GM12878 (cell line): ENCODE measurements at regions not wholly inside any gene's neighbourhood (a gene's known extent, or its start where the extent isn't known, plus 50 kb on each side); places are given as distances from the start of the nearest gene placed in this dataset.

Experiments used
- ATAC-seq: fragments of 200-7000 bp; cut with Tn5 transposase; 3 replicates; pipeline ENCODE4 v1.9.1; 2020; ENCODE audit warnings: mild to moderate bottlenecking, moderate library complexity
- BruUV-seq: library from RNA; stranded (reverse); fragments of 400-500 nt; replicated peaks from 2 replicates; lab custom pipeline; 2021; lab: Mats Ljungman, UMichigan
- CTCF ChIA-PET: fragments of 300-600 bp; sonication (Branson Sonifier 250); formaldehyde crosslinking; extraction: SDS; loops from one replicate; lab custom pipeline; 2021; ENCODE audit warnings: inconsistent platforms; lab: Yijun Ruan, JAX
- POLR2A ChIA-PET: fragments of 350-600 bp; formaldehyde crosslinking; extraction: SDS; loops from one replicate; lab custom pipeline; 2021; ENCODE audit warnings: inconsistent platforms; lab: Charles Lee
- RAD21 ChIA-PET: fragments of 300-600 bp; sonication (Branson Sonifier 250); formaldehyde crosslinking; loops from one replicate; lab custom pipeline; 2023; ENCODE audit warnings: antibody characterized with exemption; ENCODE audit not compliant: unreplicated experiment; lab: Charles Lee
- SMC1A ChIA-PET: fragments of 300-600 bp; sonication (Branson Sonifier 250); formaldehyde crosslinking; loops from one replicate; lab custom pipeline; 2023; ENCODE audit not compliant: unreplicated experiment, uncharacterized antibody; lab: Charles Lee
- DNase-seq: peaks from one replicate; pipeline ENCODE4 v3.0.0-alpha.2; 2011; ENCODE audit warnings: low read depth, low spot score
- FAIRE-seq: peaks from 3 replicates; lab custom pipeline; 2011; peaks lifted over from hg19 to GRCh38; lab: Jason Lieb, UNC
- H2AFZ ChIP-seq: 2 replicates; pipeline ENCODE4 v1.6.0; 2011; ENCODE audit warnings: low read depth, low read length, control low read depth; ENCODE audit not compliant: control insufficient read depth
- H3K27ac ChIP-seq: 2 replicates; pipeline ENCODE4 v1.5.1; 2011; ENCODE audit warnings: control low read depth; ENCODE audit not compliant: control insufficient read depth, insufficient read depth
- H3K27me3 ChIP-seq, 2 experiments: replicated peaks in 1 of 2; 2 replicates each; pipeline versions ENCODE4 v1.6.0 to v1.6.1; 2011; ENCODE audit warnings: low read length in 1 of 2; ENCODE audit not compliant: control insufficient read depth in 2 of 2, insufficient read depth in 2 of 2
- H3K36me3 ChIP-seq, 2 experiments: 2 replicates each; pipeline ENCODE4 v1.5.1; 2011; ENCODE audit warnings: low read length in 1 of 2; ENCODE audit not compliant: control insufficient read depth in 2 of 2, insufficient read depth in 2 of 2
- H3K4me1 ChIP-seq: 2 replicates; pipeline ENCODE4 v1.6.1; 2011; ENCODE audit warnings: mild to moderate bottlenecking, low read length, moderate library complexity, mixed read lengths; ENCODE audit not compliant: control insufficient read depth, insufficient read depth
- H3K4me2 ChIP-seq: 2 replicates; pipeline ENCODE4 v1.6.0; 2011; ENCODE audit warnings: control low read depth; ENCODE audit not compliant: control insufficient read depth, insufficient read depth
- H3K4me3 ChIP-seq: fragments of 200-600 bp; sonication (generic); 2 replicates; pipeline ENCODE4 v1.5.1; 2016
- H3K79me2 ChIP-seq: 2 replicates; pipeline ENCODE4 v1.6.0; 2011; ENCODE audit warnings: low read length; ENCODE audit not compliant: control insufficient read depth, insufficient read depth
- H3K9ac ChIP-seq: 2 replicates; pipeline ENCODE4 v1.8.0; 2011; ENCODE audit warnings: low read length, control low read depth, mixed read lengths; ENCODE audit not compliant: control insufficient read depth, insufficient read depth
- H3K9me3 ChIP-seq: replicated peaks from 3 replicates; pipeline ENCODE4 v1.5.1; 2011; ENCODE audit warnings: mild to moderate bottlenecking, low read length; ENCODE audit not compliant: control insufficient read depth, insufficient read depth
- H4K20me1 ChIP-seq: 2 replicates; pipeline ENCODE4 v1.6.0; 2011; ENCODE audit not compliant: control insufficient read depth, insufficient read depth
- BRCA1 ChIP-seq: IDR thresholded peaks from 2 replicates; pipeline ENCODE4 v1.6.1; 2011; ENCODE audit warnings: low read depth, low read length, improper control_type of control experiment
- CBFB ChIP-seq: IDR thresholded peaks from 2 replicates; pipeline ENCODE4 v1.6.1; 2016; ENCODE audit warnings: antibody characterized with exemption, low read depth
- CHD1 ChIP-seq: IDR thresholded peaks from 2 replicates; pipeline ENCODE4 v1.6.1; 2012; ENCODE audit warnings: low read depth, low read length, improper control_type of control experiment
- IKZF1 ChIP-seq: fragments of 450-650 bp; conservative IDR thresholded peaks from 2 replicates; pipeline ENCODE4 v1.6.1; 2017; ENCODE audit warnings: antibody characterized with exemption, mild to moderate bottlenecking
- JUNB ChIP-seq: IDR thresholded peaks from 2 replicates; pipeline ENCODE4 v1.6.1; 2016; ENCODE audit warnings: antibody characterized with exemption, mild to moderate bottlenecking
- JUND ChIP-seq: IDR thresholded peaks from 2 replicates; pipeline ENCODE4 v1.6.1; 2012; ENCODE audit warnings: low read depth, mild to moderate bottlenecking, low read length, improper control_type of control experiment, moderate library complexity
- SMAD5 ChIP-seq: IDR thresholded peaks from 2 replicates; pipeline ENCODE4 v1.6.1; 2016; ENCODE audit warnings: antibody characterized with exemption, low read depth
- SREBF2 ChIP-seq: IDR thresholded peaks from 2 replicates; pipeline ENCODE4 v1.6.1; 2012; ENCODE audit warnings: mild to moderate bottlenecking, low read length
- TBL1XR1 ChIP-seq: IDR thresholded peaks from 2 replicates; pipeline ENCODE4 v1.6.1; 2012; ENCODE audit warnings: low read depth, low read length, improper control_type of control experiment
- ZNF217 ChIP-seq: fragments of 450-650 bp; IDR thresholded peaks from 2 replicates; pipeline ENCODE4 v1.6.1; 2017; ENCODE audit warnings: antibody characterized with exemption, mild to moderate bottlenecking
- ZSCAN29 ChIP-seq: fragments of 450-650 bp; IDR thresholded peaks from 2 replicates; pipeline ENCODE4 v1.6.1; 2017; ENCODE audit warnings: mild to moderate bottlenecking, moderate library complexity
- WGBS: methylation state at CpG from one replicate; pipeline ENCODE4 v1.1.6; 2016; ENCODE audit warnings: low lambda C conversion rate; ENCODE audit not compliant: insufficient replicate concordance, insufficient coverage; ENCODE audit errors: missing lambda C conversion rate; 5-methylcytosine and 5-hydroxymethylcytosine counted together
- in situ Hi-C: fragments of 300-500 bp; cut with MboI; formaldehyde crosslinking; loops from 9 replicates; pipeline ENCODE4 v1.14.3; 2018; ENCODE audit warnings: mixed read lengths
- intact Hi-C: fragments of 100-400 bp; cut with micrococcal nuclease; formaldehyde crosslinking; loops from one replicate; pipeline ENCODE4 v1.14.2; 2022; ENCODE audit not compliant: unreplicated experiment
- TF ChIP-seq, protein P1 (sequence below): IDR thresholded peaks from 2 replicates; pipeline ENCODE4 v1.6.1; 2011; ENCODE audit warnings: borderline replicate concordance, low read depth, mild to moderate bottlenecking, moderate library complexity, low read length; ENCODE audit not compliant: insufficient read depth, poor library complexity, severe bottlenecking
- TF ChIP-seq, protein P2 (sequence below): IDR thresholded peaks from 2 replicates; pipeline ENCODE4 v1.6.1; 2012; ENCODE audit warnings: improper control_type of control experiment, low read depth, low read length; ENCODE audit not compliant: insufficient replicate concordance

DNA sequence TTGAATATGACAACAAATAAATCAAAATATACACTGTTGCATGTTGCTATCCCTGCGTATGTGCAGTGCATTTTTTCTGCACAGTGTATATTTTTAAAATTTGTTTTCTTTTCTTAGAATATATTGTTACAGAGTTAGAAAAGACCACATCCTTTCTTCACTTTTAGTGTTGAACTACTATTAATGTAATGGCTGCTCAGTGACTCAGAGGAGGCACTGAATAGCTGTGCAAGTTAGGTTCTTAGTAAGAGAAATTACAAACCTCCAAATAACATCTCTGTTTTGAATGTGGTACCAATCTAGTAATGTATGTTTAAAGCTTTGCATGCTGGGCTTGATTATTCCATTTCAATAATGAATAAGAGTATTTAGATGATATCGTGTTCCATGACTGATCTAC lies 208.9 kb upstream of the PRR16 start:
- Histone ChIP-seq H3K9ac (no peak overlapping the region), H3K27ac (no peak overlapping the region), H3K79me2 (no peaks in the 10 kb centered on the region), H3K4me2 (no peak overlapping the region), H3K4me3 (no peak overlapping the region), H2AFZ (no peak overlapping the region), H3K9me3 (no peaks in the 10 kb centered on the region), H3K4me1 (no peaks in the 10 kb centered on the region), H3K36me3 (no peaks in the 10 kb centered on the region), H4K20me1 (no peaks in the 10 kb centered on the region), H3K27me3 (no peaks in the 10 kb centered on the region)
- CTCF ChIA-PET = no interaction called here
- SMC1A ChIA-PET = no interaction called here
- DNase-seq = no peak
- ATAC-seq = no peak
- TF ChIP-seq TBL1XR1 (no peak), BRCA1 (no peak)
- RAD21 ChIA-PET = no interaction called here
- BruUV-seq = no TSS peak
- POLR2A ChIA-PET = no interaction called here
- FAIRE-seq = no peak
- in situ Hi-C loops (no loop called here), intact Hi-C loops (no loop called here)
- WGBS = 0% methylated on average over 2 of the region's 2 CpGs

DNA sequence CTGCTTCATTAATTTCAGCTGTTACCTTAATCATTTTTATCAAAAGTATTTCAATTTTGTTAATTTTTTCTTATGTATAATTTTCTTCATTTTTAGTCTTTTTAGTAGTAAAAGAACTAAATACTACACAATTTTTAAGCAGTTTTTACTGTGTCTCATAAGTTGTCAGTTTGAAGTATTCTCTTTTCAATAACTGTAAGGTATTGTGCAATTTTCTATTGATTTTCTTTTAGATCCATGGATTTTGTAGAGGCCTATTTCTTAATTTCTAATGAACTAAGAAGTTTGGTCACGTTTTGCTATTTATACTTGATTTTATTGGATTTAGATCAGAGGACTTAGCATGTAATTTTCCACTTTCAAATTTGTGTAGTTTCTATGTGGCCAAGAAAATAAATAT lies 207.7 kb upstream of the PRR16 start:
- FAIRE-seq (no peak), DNase-seq (no peak)
- SMC1A ChIA-PET = no interaction called here
- no peaks in the 10 kb centered on the region for H3K27me3 ChIP-seq
- POLR2A ChIA-PET = no interaction called here
- WGBS = 0% methylated on average over 1 of the region's 1 CpG
- no peak overlapping the region for H2AFZ ChIP-seq
- H3K36me3 ChIP-seq = no peaks in the 10 kb centered on the region
- H3K27ac ChIP-seq = no peak overlapping the region
- TF ChIP-seq IKZF1 (no peak), SREBF2 (no peak), CHD1 (no peak), CBFB (no peak), ZSCAN29 (no peak), ZNF217 (no peak), JUND (no peak), SMAD5 (no peak), JUNB (no peak)
- TF ChIP-seq, protein P1, sequence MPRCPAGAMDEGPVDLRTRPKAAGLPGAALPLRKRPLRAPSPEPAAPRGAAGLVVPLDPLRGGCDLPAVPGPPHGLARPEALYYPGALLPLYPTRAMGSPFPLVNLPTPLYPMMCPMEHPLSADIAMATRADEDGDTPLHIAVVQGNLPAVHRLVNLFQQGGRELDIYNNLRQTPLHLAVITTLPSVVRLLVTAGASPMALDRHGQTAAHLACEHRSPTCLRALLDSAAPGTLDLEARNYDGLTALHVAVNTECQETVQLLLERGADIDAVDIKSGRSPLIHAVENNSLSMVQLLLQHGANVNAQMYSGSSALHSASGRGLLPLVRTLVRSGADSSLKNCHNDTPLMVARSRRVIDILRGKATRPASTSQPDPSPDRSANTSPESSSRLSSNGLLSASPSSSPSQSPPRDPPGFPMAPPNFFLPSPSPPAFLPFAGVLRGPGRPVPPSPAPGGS = no peak
- TF ChIP-seq, protein P2, sequence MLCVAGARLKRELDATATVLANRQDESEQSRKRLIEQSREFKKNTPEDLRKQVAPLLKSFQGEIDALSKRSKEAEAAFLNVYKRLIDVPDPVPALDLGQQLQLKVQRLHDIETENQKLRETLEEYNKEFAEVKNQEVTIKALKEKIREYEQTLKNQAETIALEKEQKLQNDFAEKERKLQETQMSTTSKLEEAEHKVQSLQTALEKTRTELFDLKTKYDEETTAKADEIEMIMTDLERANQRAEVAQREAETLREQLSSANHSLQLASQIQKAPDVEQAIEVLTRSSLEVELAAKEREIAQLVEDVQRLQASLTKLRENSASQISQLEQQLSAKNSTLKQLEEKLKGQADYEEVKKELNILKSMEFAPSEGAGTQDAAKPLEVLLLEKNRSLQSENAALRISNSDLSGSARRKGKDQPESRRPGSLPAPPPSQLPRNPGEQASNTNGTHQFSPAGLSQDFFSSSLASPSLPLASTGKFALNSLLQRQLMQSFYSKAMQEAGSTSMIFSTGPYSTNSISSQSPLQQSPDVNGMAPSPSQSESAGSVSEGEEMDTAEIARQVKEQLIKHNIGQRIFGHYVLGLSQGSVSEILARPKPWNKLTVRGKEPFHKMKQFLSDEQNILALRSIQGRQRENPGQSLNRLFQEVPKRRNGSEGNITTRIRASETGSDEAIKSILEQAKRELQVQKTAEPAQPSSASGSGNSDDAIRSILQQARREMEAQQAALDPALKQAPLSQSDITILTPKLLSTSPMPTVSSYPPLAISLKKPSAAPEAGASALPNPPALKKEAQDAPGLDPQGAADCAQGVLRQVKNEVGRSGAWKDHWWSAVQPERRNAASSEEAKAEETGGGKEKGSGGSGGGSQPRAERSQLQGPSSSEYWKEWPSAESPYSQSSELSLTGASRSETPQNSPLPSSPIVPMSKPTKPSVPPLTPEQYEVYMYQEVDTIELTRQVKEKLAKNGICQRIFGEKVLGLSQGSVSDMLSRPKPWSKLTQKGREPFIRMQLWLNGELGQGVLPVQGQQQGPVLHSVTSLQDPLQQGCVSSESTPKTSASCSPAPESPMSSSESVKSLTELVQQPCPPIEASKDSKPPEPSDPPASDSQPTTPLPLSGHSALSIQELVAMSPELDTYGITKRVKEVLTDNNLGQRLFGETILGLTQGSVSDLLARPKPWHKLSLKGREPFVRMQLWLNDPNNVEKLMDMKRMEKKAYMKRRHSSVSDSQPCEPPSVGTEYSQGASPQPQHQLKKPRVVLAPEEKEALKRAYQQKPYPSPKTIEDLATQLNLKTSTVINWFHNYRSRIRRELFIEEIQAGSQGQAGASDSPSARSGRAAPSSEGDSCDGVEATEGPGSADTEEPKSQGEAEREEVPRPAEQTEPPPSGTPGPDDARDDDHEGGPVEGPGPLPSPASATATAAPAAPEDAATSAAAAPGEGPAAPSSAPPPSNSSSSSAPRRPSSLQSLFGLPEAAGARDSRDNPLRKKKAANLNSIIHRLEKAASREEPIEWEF = no peak
- TF ChIP-seq, all 136 proteins: peak for 0
- Histone ChIP-seq H3K9ac (no peak overlapping the region), H3K79me2 (no peaks in the 10 kb centered on the region), H3K4me1 (no peaks in the 10 kb centered on the region), H3K9me3 (no peaks in the 10 kb centered on the region), H4K20me1 (no peaks in the 10 kb centered on the region), H3K4me2 (no peak overlapping the region), H3K4me3 (no peak overlapping the region)
- CTCF ChIA-PET = no interaction called here
- ATAC-seq = no peak
- RAD21 ChIA-PET = no interaction called here
- no TSS peak for BruUV-seq
- in situ Hi-C loops (no loop called here), intact Hi-C loops (no loop called here)
